OCI-LY3 (cell line): ENCODE measurements at regions not wholly inside any gene's neighbourhood (a gene's known extent, or its start where the extent isn't known, plus 50 kb on each side); places are given as distances from the start of the nearest gene placed in this dataset.

ENCODE experiments used
- EZH2phosphoT487 ChIP-seq: fragments of 200-600 bp; shearing (Covaris generic); IDR thresholded peaks from 2 replicates; pipeline ENCODE4 v1.6.1; 2018; ENCODE audit warnings: antibody characterized with exemption, mixed run types, low read depth
- TF ChIP-seq, protein P1 (sequence below): fragments of 200-600, 300-600 bp; sonication (generic); IDR thresholded peaks from 2 replicates; pipeline ENCODE4 v1.5.1; 2014; ENCODE audit warnings: antibody characterized with exemption, low read length, low read depth

DNA sequence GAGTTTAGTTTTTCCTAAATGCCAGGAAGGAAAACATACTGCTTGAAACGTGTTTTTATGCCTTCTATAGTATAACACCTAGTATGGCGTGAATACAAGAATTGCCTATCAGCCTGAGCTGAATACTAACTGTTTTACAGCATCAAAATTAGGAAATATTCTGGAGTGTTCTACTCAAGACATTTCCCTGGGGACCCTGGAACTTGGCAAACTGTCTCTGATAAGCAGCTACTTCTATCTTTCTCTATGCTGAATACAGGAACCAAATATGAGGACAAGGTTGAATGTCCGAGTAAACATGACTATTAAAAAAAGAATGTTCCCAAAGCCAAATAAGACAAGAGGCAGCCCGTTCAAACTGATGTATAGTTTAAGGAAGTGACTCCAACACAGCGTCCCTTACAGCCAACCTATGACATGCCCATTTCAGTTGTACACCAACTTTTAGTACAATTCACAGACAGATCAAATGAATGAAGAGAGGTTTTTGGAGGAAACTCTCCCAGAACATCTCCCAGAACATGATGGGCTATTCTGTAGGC is 951.3 kb upstream of the ACVR2A start:
- TF ChIP-seq, protein P1, sequence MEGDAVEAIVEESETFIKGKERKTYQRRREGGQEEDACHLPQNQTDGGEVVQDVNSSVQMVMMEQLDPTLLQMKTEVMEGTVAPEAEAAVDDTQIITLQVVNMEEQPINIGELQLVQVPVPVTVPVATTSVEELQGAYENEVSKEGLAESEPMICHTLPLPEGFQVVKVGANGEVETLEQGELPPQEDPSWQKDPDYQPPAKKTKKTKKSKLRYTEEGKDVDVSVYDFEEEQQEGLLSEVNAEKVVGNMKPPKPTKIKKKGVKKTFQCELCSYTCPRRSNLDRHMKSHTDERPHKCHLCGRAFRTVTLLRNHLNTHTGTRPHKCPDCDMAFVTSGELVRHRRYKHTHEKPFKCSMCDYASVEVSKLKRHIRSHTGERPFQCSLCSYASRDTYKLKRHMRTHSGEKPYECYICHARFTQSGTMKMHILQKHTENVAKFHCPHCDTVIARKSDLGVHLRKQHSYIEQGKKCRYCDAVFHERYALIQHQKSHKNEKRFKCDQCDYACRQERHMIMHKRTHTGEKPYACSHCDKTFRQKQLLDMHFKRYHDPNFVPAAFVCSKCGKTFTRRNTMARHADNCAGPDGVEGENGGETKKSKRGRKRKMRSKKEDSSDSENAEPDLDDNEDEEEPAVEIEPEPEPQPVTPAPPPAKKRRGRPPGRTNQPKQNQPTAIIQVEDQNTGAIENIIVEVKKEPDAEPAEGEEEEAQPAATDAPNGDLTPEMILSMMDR, result no peak
- no peak for TF ChIP-seq EZH2phosphoT487
